CD8-positive, alpha-beta memory T cell (primary cell): ENCODE measurements at regions not wholly inside any gene's neighbourhood (a gene's known extent, or its start where the extent isn't known, plus 50 kb on each side); places are given as distances from the start of the nearest gene placed in this dataset.
"Not testable (repeated sequence)": the region's sequence is repeated elsewhere in the genome, so short reads cannot be mapped to it uniquely, and the experiment has no call there.

ENCODE experiments used
- CTCF ChIA-PET: fragments of 350-600 bp; sonication (Branson Sonifier 250); formaldehyde crosslinking; loops from one replicate; lab custom pipeline; 2021; ENCODE audit warnings: antibody characterized with exemption; lab: Charles Lee
- POLR2A ChIA-PET: fragments of 350-600 bp; sonication (Branson Sonifier 250); formaldehyde crosslinking; loops from one replicate; lab custom pipeline; 2021; ENCODE audit warnings: antibody characterized with exemption; lab: Charles Lee
- DNase-seq, 5 donors: peaks; one replicate each; pipeline versions ENCODE4 v3.0.0 to v3.0.0-alpha.2; 2020 to 2022; ENCODE audit warnings: mixed read lengths in 1 of 5
- H3K27ac ChIP-seq: one replicate; pipeline ENCODE4 v1.7.0; 2013; ENCODE audit warnings: low read depth, mild to moderate bottlenecking, low read length, moderate library complexity
- H3K27me3 ChIP-seq: 2 replicates; pipeline ENCODE4 v1.7.0; 2013; ENCODE audit warnings: low read length, mild to moderate bottlenecking; ENCODE audit not compliant: insufficient read depth, poor library complexity, severe bottlenecking
- H3K36me3 ChIP-seq: 2 replicates; pipeline ENCODE4 v1.7.0; 2013; ENCODE audit warnings: mild to moderate bottlenecking, low read length, moderate library complexity; ENCODE audit not compliant: insufficient read depth
- H3K4me1 ChIP-seq: 2 replicates; pipeline ENCODE4 v1.7.0; 2013; ENCODE audit warnings: mild to moderate bottlenecking, low read length, moderate library complexity; ENCODE audit not compliant: insufficient read depth
- H3K4me3 ChIP-seq: 2 replicates; pipeline ENCODE4 v1.7.0; 2013; ENCODE audit warnings: mild to moderate bottlenecking, low read length
- H3K9me3 ChIP-seq: 2 replicates; pipeline ENCODE4 v1.7.0; 2013; ENCODE audit warnings: mild to moderate bottlenecking, low read length
- H3K27ac Mint-ChIP-seq, 8 donors: one replicate each; pipeline ENCODE4 v1.8.0; 2020 to 2021; ENCODE audit warnings: mixed read lengths in 8 of 8, mild to moderate bottlenecking in 6 of 8, inconsistent platforms in 3 of 8, moderate library complexity in 3 of 8
- H3K27me3 Mint-ChIP-seq, 2 donors: one replicate each; pipeline ENCODE4 v1.8.0; 2020 to 2021; ENCODE audit warnings: mixed read lengths in 2 of 2, mild to moderate bottlenecking in 1 of 2, moderate library complexity in 1 of 2
- H3K36me3 Mint-ChIP-seq, 3 donors: one replicate each; pipeline ENCODE4 v1.8.0; 2020 to 2021; ENCODE audit warnings: mixed read lengths in 3 of 3, inconsistent platforms in 1 of 3, mild to moderate bottlenecking in 1 of 3
- H3K4me1 Mint-ChIP-seq, 3 donors: one replicate each; pipeline ENCODE4 v1.8.0; 2020 to 2021; ENCODE audit warnings: mixed read lengths in 3 of 3, inconsistent platforms in 1 of 3, mild to moderate bottlenecking in 1 of 3
- H3K4me3 Mint-ChIP-seq, 7 donors: one replicate each; pipeline ENCODE4 v1.8.0; 2020 to 2021; ENCODE audit warnings: mixed read lengths in 7 of 7, mild to moderate bottlenecking in 6 of 7, moderate library complexity in 4 of 7, inconsistent platforms in 2 of 7
- H3K9me3 Mint-ChIP-seq, 5 donors: one replicate each; pipeline ENCODE4 v1.8.0; 2020 to 2022; ENCODE audit warnings: mixed read lengths in 5 of 5, mild to moderate bottlenecking in 3 of 5, moderate library complexity in 2 of 5, inconsistent platforms in 1 of 5

DNA sequence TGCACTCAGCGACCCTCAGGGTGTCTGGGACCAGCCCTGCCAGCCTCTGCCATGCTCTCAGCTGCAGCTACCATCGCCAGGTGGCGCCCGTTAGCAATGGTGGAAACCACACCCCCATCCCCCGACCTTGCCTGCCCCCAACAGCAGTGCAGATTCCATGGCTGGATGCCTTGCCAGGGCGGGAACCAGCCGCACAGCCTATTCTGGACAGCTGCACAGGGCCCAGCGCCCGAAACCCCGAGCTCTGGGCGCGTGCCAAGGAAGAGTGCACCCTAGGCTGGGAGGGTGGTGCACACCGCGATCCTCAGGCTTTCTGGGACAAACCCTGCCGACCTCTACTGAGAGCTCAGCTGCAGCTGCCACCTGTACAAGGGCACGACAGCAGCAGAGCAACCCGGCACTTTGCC, 88.1 kb downstream of the POTEG start:
- H3K4me1 Mint-ChIP-seq, CTCF ChIA-PET, H3K27me3 Mint-ChIP-seq, H3K4me3 Mint-ChIP-seq, H3K27ac ChIP-seq, H3K4me1 ChIP-seq, H3K9me3 Mint-ChIP-seq, POLR2A ChIA-PET, H3K9me3 ChIP-seq, H3K27ac Mint-ChIP-seq, H3K4me3 ChIP-seq, H3K36me3 ChIP-seq, H3K36me3 Mint-ChIP-seq, H3K27me3 ChIP-seq: not testable (repeated sequence)
- DNase-seq = peak in 1 of 5 donors; percentile 20

DNA sequence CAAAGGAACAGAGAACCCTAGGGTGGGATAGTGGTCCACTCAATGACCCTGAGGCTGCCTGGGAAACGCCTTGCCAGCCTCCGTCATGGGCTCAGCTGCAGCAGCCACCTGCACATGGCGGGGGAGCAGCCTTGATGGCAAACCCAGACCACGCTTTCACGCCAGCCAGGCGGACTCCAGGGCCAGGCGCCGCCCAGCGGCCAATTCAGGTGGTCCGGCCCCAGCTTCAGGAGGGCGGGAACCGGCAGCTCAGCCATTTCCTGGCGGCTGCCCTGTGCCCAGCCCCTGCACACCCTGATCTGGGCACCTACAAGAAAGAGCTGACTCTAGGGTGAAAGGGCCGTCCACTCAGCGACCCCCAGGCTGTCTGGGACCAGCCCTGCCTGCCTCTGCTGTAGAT, 87.5 kb downstream of the POTEG start:
- H3K27me3 ChIP-seq, H3K9me3 Mint-ChIP-seq, H3K27me3 Mint-ChIP-seq, H3K36me3 ChIP-seq, DNase-seq, H3K27ac ChIP-seq, H3K27ac Mint-ChIP-seq, H3K36me3 Mint-ChIP-seq, H3K9me3 ChIP-seq, CTCF ChIA-PET, H3K4me1 ChIP-seq, H3K4me3 ChIP-seq, POLR2A ChIA-PET, H3K4me3 Mint-ChIP-seq, H3K4me1 Mint-ChIP-seq: not testable (repeated sequence)

DNA sequence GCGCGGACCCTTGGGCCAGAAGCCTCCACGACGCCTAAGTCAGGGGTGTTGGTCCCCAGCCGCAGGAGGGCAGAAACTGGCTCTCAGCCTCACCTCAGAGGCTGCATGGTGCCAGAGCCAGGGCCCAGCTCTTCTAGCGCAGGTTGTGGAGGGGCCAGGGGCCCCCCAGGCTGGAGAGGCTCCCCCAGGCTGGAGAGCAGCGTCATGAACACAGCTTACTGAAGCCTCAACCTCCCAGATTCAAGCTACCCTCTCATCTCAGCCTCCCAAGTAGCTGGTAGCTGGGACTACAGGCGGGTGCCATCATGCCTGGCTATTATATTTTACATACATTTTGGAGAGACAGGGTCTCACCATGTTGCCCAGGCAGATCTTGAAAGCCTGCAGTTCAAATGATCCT, 87.0 kb downstream of the POTEG start:
- H3K4me1 ChIP-seq, H3K27ac ChIP-seq, POLR2A ChIA-PET, H3K27me3 ChIP-seq, H3K27ac Mint-ChIP-seq, CTCF ChIA-PET, H3K4me1 Mint-ChIP-seq, H3K36me3 ChIP-seq, H3K27me3 Mint-ChIP-seq, H3K36me3 Mint-ChIP-seq, H3K4me3 Mint-ChIP-seq, H3K4me3 ChIP-seq, H3K9me3 Mint-ChIP-seq, H3K9me3 ChIP-seq: not testable (repeated sequence)
- peak in 1 of 5 donors; percentile 19 for DNase-seq
